ENCODE measurements at regions not wholly inside any gene's neighbourhood (a gene's known extent, or its start where the extent isn't known, plus 50 kb on each side); places are given as distances from the start of the nearest gene placed in this dataset.
"Not testable (repeated sequence)": the region's sequence is repeated elsewhere in the genome, so short reads cannot be mapped to it uniquely, and the experiment has no call there.

- no peak for DNase-seq (ENCODE audit: low read depth)
Measured at GRCh38 chr18:3328532-3328931, 66.6 kb downstream of the MYL12B start.

- DNase-seq (ENCODE audit: low read depth): peak; percentile 54
Measured at GRCh38 chr18:3329471-3329870, 67.5 kb downstream of the MYL12B start.

GRCh38 chr18:3329872-3330271 lies 67.9 kb downstream of the MYL12B start:
- DNase-seq (ENCODE audit: low read depth): no peak

GRCh38 chr18:3330622-3331021 lies 68.7 kb downstream of the MYL12B start:
- no peak for DNase-seq (ENCODE audit: low read depth)

- no peak for DNase-seq (ENCODE audit: low read depth)
Measured at GRCh38 chr18:3332376-3332775, 70.4 kb downstream of the MYL12B start.

GRCh38 chr18:3333056-3333720 lies 71.3 kb downstream of the MYL12B start:
- no peak for DNase-seq (ENCODE audit: low read depth)

- no peak for DNase-seq (ENCODE audit: low read depth)
Measured at GRCh38 chr18:3333721-3334386, 71.9 kb downstream of the MYL12B start.

- peak; percentile 93 for DNase-seq (ENCODE audit: low read depth)
Measured at GRCh38 chr18:3340015-3340681, 78.2 kb downstream of the MYL12B start.

- DNase-seq (ENCODE audit: low read depth): peak; percentile 79
Measured at GRCh38 chr18:3340682-3341097, 78.8 kb downstream of the MYL12B start.

- DNase-seq (ENCODE audit: low read depth): no peak
Measured at GRCh38 chr18:3342628-3343027, 80.7 kb downstream of the MYL12B start.

GRCh38 chr18:3345452-3345851 lies 83.5 kb downstream of the MYL12B start:
- DNase-seq (ENCODE audit: low read depth): peak; percentile 44

- DNase-seq (ENCODE audit: low read depth): no peak
Measured at GRCh38 chr18:3345885-3346284, 84.0 kb downstream of the MYL12B start.

- DNase-seq (ENCODE audit: low read depth): no peak
Measured at GRCh38 chr18:3346487-3346886, 84.6 kb downstream of the MYL12B start.

GRCh38 chr18:3347286-3347803 lies 85.4 kb downstream of the MYL12B start:
- DNase-seq (ENCODE audit: low read depth): no peak

GRCh38 chr18:3348176-3348575 lies 86.2 kb downstream of the MYL12B start:
- DNase-seq (ENCODE audit: low read depth): no peak

- DNase-seq (ENCODE audit: low read depth): not testable (repeated sequence)
Measured at GRCh38 chr18:3349046-3349841, 87.3 kb downstream of the MYL12B start.

- DNase-seq (ENCODE audit: low read depth): no peak
Measured at GRCh38 chr18:3350021-3350420, 88.1 kb downstream of the MYL12B start.

- DNase-seq (ENCODE audit: low read depth): peak; percentile 83
Measured at GRCh38 chr18:3350566-3351527, 88.9 kb downstream of the MYL12B start.

GRCh38 chr18:3354506-3354905 lies 92.6 kb downstream of the MYL12B start:
- no peak for DNase-seq (ENCODE audit: low read depth)

- no peak for DNase-seq (ENCODE audit: low read depth)
Measured at GRCh38 chr18:3356614-3357013, 93.4 kb upstream of the TGIF1 start.

GRCh38 chr18:3357516-3357915 lies 92.5 kb upstream of the TGIF1 start:
- no peak for DNase-seq (ENCODE audit: low read depth)

Measured in M059J (cell line).